ENCODE measurements at regions not wholly inside any gene's neighbourhood (a gene's known extent, or its start where the extent isn't known, plus 50 kb on each side); places are given as distances from the start of the nearest gene placed in this dataset.
A peak's percentile ranks its signal among the peaks of the same experiment; 100 is the strongest.
"Not testable (repeated sequence)": the region's sequence is repeated elsewhere in the genome, so short reads cannot be mapped to it uniquely, and the experiment has no call there.

DNA sequence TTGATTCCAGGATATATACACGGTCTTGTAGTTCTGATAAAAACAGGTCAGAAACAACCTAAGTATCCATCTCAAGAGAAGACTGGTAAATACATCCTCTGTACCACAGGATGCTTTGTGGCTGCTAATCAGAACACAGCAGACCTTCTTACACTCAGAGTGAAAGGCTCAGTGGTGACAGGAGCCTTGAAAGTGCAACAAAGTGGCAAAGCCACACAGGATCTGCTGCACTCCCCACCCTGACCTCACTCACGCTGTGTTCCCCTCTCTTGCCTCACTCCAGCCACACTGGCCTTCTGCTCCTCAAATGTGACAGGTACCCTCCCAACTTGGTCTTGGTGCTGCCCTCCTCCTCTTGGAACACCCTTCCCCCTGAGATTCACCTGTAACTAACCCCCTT lies 98.1 kb upstream of the GRIP1 start:
- DNase-seq = no peak

GRCh38 chr12:66779466-66779865 lies 100.6 kb upstream of the GRIP1 start:
- no peak for DNase-seq

DNA sequence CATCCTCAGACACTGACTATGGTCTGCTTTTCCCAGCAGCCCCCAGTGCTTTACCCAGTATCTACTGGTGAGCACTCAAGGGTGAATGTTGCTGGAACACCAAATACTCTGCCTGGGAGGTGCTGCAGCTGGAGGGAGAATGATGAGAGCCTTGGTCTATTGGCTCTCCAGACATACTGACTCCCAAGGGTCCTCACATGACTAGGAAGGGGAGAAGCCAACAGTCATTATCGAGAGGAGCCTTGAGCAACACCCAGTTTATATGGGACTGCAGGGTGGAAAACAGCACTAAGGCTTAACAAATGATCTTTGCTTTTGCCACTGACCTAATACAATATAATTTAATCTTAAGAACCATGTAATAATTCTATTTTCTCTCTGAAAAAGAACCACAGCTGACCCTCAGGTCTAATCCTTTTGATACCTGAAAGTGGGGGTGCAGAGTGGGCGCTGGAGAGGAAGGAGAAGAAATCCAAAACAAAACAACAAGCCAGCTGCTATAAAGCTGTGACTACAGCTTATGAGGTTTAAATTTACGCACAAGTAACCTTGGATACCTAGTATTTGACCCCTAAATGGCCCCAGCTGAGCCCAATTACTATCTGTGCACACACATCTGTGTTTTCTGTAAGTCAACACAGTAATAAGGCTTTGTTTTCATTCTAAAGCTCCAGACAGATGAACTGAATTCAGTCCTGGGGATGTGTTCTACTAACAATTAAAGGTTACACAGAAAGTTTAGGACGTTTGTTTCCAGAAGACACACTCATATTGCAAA lies 107.8 kb upstream of the GRIP1 start:
- DNase-seq = no peak

GRCh38 chr12:66799551-66799950 lies 120.7 kb upstream of the GRIP1 start:
- no peak for DNase-seq

DNA sequence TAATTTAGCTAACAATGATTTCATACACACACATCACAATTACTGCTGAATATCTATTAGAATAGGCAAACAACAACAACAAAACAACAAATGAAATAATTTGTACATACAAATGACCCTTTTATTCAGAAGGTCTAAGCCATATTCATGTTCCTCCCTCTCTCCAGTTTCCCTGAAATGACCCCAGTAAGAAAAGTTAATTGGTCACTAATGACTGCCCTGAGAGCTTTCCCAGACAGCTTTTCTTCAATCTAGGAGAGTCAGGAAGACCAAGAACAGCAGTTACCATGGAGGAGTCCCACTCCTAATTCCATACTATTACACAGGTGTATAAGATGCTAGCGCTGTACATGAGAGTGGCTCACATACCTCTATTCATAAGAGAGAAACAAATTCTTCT lies 121.2 kb upstream of the GRIP1 start:
- DNase-seq = no peak

DNA sequence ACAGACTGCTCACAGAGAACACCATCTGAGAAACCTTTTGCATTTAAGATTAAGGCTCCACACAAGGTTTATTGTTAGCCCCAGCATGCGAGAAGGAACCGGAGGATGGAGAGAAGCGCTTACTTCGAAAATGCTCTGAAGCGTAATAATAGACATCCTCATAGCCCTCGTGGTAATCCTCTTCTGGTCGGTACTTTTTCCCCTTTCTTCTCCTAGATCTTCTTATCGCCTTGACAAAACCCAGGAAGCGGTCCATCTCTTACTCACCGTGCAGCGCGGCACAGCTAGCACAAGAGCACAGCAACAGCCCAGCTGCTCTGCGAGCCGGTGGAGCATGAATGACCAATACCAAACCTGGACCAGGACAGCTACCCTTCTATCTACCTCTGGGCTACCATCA lies 125.1 kb upstream of the GRIP1 start:
- DNase-seq = no peak

DNA sequence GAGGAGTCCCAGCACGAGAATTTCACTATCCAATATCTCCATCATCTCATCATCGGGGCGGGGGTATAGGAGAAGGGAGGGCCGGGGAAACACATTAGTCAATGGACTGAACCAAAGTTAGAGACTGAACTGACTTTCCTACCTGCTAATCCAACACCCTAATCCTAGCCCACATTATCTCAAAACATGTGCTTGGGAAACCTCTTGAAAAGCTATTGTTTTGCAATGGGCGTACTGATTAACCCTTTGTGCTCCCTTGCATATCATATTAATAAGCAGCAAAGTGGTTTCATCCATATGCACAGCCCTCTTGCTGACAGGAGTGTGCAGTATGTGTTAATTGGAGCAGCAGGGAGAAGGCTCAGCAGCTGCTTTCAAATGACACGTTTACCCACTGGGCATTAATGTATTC lies 125.7 kb upstream of the GRIP1 start:
- DNase-seq = no peak

DNA sequence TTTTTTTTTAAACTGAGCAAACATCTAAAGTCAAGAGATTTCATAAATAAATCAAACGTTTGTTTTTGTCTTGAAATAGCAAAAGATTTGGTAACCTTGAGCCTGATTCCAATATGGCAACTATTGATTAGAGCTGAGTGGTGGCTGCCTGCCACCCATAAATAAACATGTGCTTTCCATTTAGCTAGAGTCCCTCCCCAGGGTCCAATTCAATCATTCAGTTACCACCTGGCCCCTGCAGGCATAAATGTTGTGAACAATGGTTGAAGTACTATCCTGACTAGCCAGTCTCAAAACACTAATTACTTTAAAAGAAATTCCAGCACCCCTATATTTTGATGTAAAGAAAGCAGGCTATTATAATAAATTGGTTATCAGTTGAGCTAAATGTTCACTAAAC lies 129.7 kb upstream of the GRIP1 start:
- DNase-seq = no peak

DNA sequence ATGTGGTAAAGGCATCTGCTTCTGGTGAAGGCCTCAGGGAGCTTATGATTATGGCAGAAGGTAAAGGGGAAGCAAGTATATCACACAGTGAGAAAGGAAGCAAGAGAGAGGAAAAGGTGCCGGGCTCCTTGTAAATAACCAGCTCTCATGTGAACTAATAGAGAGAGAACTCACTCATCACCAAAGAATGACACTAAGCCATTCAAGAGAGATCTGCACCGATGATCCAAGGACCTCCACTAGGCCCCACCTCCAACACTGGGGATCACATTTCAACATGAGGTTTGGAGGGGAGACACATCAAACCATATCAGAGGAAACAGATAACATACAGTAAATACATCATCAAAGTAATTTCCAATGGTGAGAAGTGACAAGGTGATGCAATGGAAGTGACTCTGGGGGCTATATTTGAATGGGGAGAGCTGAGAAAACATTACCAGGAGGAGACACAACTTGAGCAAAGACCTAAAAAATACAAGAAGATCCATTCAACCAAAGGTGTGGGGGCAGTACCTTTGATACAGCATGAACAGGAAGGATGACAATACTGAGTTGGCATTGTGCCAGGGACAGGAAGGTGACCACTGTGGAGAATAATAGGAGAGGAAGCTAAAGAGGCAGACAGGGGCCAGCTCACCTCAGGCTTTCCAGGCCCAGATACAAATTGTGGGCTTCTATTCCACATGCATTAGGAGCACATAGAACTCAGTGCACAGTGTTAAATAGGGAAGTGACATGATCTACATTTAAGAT lies 134.4 kb upstream of the GRIP1 start:
- DNase-seq = no peak

DNA sequence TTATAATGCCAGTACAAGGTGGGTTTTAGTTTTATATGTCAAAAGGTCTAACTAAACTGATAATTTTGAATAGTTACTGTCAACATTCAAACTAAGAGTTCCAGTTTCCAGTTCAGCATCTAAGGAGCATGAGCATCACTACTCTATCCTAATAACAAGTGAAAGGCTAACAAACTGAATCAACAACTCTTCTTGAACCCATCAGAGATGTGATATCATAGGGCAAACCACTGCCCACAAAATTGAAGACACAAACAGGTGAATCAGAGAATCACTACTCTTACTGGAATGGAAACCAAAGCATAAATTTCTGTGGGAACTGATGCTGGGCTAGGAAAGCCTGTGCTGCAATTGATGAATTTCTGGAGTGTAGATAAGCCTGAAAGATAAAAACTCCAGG lies 140.7 kb upstream of the GRIP1 start:
- DNase-seq = no peak

- DNase-seq = no peak
These were observed 144.1 kb upstream of the GRIP1 start for GRCh38 chr12:66822961-66823360.

- peak in 1 of 2 donors; percentile 13 for DNase-seq
These were observed 145.1 kb upstream of the GRIP1 start for GRCh38 chr12:66823857-66824570.

DNA sequence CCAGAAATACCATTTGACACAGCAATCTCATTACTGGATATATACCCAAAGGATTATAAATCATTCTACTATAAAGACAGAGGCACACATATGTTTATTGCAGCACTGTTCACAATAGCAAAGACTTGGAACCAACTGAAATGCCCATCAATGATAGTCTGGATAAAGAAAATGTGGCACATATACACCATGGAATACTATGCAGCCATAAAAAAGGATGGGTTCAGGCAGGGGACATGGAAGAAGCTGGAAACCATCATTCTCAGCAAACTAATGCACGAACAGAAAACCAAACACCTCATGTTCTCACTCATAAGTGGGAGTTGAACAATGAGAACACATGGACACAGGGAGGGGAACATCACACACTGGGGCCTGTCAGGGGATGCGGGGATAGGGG lies 147.0 kb upstream of the GRIP1 start:
- not testable (repeated sequence) for DNase-seq

- no peak for DNase-seq
These were observed 150.9 kb upstream of the GRIP1 start for GRCh38 chr12:66829660-66830325.

GRCh38 chr12:66831495-66831894 lies 152.6 kb upstream of the GRIP1 start:
- DNase-seq = no peak

DNA sequence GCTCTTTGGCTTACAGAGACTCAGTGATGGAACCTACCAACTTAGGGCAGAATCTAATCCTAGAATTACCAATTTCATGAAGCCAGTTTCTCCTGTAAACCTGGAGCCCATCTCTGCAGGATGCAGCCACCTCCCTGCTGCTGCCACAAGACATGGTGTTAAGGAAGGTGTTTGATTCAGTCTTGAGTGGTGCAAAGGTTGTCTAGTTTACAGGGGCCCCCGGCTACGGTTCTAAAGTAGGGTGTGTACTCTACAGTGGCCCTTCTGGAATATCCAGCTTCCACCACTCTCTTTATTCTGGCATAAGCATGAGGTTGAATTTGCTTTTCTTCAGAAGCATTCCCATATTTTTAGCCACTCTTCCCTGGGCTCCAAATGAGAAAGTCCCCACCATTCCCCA lies 154.1 kb upstream of the GRIP1 start:
- DNase-seq = no peak

GRCh38 chr12:66836623-66837310 lies 157.9 kb upstream of the GRIP1 start:
- no peak for DNase-seq

- no peak for DNase-seq
These were observed 158.4 kb upstream of the GRIP1 start for GRCh38 chr12:66837311-66837627.

DNA sequence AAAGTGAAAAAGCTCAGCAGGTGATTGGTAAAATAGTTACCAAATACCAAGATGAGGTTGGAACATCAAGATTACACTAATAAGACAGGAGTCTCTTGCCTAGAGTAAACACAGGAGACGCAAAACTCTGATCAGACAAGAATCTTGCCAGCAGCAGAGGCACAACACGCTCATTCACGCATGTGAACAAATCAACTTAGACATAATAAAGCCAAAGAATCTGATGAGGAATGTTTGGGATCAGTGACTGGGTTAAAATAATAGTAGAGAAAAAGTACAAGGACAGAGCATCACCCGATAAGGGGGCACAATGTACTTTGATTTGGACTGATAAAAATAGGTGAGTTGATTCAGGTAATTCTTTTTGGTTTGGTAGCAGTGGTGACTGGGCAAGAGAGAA lies 159.5 kb upstream of the GRIP1 start:
- no peak for DNase-seq

DNA sequence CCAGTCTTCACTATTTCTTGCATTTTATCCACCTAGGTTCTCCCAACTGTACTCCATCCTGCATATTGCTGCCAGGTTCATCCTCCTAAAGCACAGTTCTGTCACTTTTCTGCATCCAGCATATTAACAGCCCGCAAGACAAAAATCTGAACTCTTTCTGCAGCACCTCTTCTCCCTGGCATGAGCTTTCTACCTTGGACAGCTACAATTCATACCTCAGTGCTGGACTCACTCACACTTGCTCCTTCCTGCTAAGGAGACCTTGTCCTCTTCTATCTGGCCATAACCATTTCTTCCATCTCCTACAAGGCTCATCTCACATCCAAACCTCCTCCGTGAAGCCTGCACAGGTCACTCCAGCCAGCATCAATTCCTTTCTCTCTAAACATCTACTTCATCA lies 170.1 kb upstream of the GRIP1 start:
- DNase-seq = no peak

DNA sequence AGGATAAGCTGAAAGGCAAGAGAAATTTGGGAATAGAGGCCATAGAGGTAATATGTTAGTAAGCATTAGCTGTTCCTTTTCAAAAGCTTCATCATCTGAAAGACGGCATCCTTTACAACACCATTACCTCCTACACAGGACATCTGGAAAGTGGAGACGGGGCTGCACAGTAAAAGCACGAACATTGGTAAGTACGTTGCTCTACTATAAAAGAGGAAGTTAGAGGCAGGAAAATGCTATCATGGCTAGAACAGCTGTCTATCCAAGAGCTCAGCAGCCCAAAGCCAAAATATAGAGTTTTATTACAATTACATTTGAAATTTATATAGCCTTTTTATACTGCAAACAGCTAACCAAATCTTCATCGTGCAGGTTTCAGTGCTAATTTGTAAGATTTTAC lies 172.3 kb upstream of the GRIP1 start:
- no peak for DNase-seq

DNA sequence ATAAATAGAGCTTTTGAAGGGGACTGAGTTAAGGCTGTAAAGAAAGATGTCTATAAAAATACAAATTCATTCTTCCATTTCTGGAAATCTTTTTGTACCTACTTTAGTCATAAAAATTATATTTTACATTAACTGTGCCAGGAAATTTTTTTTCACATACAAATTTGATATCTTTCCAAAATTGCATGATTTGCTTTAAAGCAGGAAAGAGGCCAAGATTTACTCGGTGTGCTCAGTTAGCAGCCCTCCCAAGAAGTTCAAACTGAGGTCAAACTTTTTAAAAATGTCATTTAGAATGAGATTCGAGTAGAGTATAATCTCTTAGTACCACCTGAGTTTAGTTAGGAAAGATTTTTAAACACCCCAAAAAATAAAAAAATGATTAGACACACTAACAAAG lies 173.2 kb upstream of the GRIP1 start:
- DNase-seq = no peak

- no peak for DNase-seq
These were observed 173.9 kb upstream of the GRIP1 start for GRCh38 chr12:66852765-66853164.

Data from hippocampal formation (tissue), 2 donors.